Endothelial cell of umbilical vein (primary cell): ENCODE measurements at regions not wholly inside any gene's neighbourhood (a gene's known extent, or its start where the extent isn't known, plus 50 kb on each side); places are given as distances from the start of the nearest gene placed in this dataset.

Experiments
- BruUV-seq: library from RNA; stranded (reverse); fragments of 400-500 nt; replicated peaks from 2 replicates; lab custom pipeline; 2021; lab: Mats Ljungman, UMichigan
- CTCF ChIA-PET: fragments of 300-600, 350-600 bp; sonication (Branson Sonifier 250); formaldehyde crosslinking; loops from one replicate; lab custom pipeline; 2021; ENCODE audit warnings: antibody characterized with exemption, inconsistent platforms; lab: Charles Lee
- POLR2A ChIA-PET: fragments of 300-600, 350-600 bp; sonication (Branson Sonifier 250); formaldehyde crosslinking; loops from one replicate; lab custom pipeline; 2021; ENCODE audit warnings: antibody characterized with exemption, inconsistent platforms; lab: Charles Lee
- DNase-seq: peaks from one replicate; pipeline ENCODE4 v3.0.0-alpha.2; 2011; ENCODE audit warnings: low read depth, low spot score
- FAIRE-seq: peaks from 2 replicates; lab custom pipeline; 2011; peaks lifted over from hg19 to GRCh38; lab: Jason Lieb, UNC
- H2AFZ ChIP-seq: 2 replicates; pipeline ENCODE4 v1.6.0; 2012; ENCODE audit warnings: low read depth, low read length, control low read depth, inconsistent platforms
- H3K27ac ChIP-seq: 2 replicates; pipeline ENCODE4 v1.5.1; 2011; ENCODE audit warnings: low read depth, mild to moderate bottlenecking, control low read depth, low read length, moderate library complexity; ENCODE audit not compliant: insufficient read depth
- H3K27me3 ChIP-seq, 2 experiments: 2 replicates each; pipeline versions ENCODE4 v1.6.0 to v1.6.1; 2011; ENCODE audit warnings: low read length in 2 of 2, mixed read lengths in 1 of 2; ENCODE audit not compliant: control insufficient read depth in 2 of 2, insufficient read depth in 2 of 2
- H3K36me3 ChIP-seq, 2 experiments: 2 replicates in 1 of 2; 3 replicates in 1 of 2; pipeline ENCODE4 v1.5.1; 2011; ENCODE audit warnings: low read length in 2 of 2, mild to moderate bottlenecking in 1 of 2, moderate library complexity in 1 of 2; ENCODE audit not compliant: control insufficient read depth in 2 of 2, insufficient read depth in 2 of 2; ENCODE audit errors: extremely low read depth in 1 of 2
- H3K4me1 ChIP-seq: 3 replicates; pipeline ENCODE4 v1.5.1; 2011; ENCODE audit warnings: mild to moderate bottlenecking, low read length; ENCODE audit not compliant: control insufficient read depth, insufficient read depth; ENCODE audit errors: extremely low read depth
- H3K4me2 ChIP-seq: 2 replicates; pipeline ENCODE4 v1.6.1; 2011; ENCODE audit warnings: low read length, control low read depth, mixed read lengths; ENCODE audit not compliant: insufficient read depth
- H3K4me3 ChIP-seq, 3 experiments: fragments of 200-600 bp in 1 of 3; sonication (generic), shearing (Covaris generic) in 1 of 3; replicated peaks in 1 of 3; 2 replicates each; pipeline ENCODE4 v1.5.1; 2011 to 2016; ENCODE audit warnings: control low read depth in 3 of 3, low read length in 3 of 3, mild to moderate bottlenecking in 2 of 3, inconsistent platforms in 1 of 3, low read depth in 1 of 3, moderate library complexity in 1 of 3; ENCODE audit not compliant: insufficient read depth in 1 of 3
- H3K79me2 ChIP-seq: 2 replicates; pipeline ENCODE4 v1.6.0; 2012; ENCODE audit warnings: low read length, inconsistent platforms; ENCODE audit not compliant: control insufficient read depth, insufficient read depth
- H3K9ac ChIP-seq: replicated peaks from 2 replicates; pipeline ENCODE3; 2011; ENCODE audit warnings: low read length, control low read depth; ENCODE audit not compliant: insufficient read depth; ENCODE audit errors: extremely low read depth
- H3K9me1 ChIP-seq: replicated peaks from 3 replicates; pipeline ENCODE4 v1.6.0; 2011; ENCODE audit warnings: mild to moderate bottlenecking, low read length; ENCODE audit not compliant: control insufficient read depth, insufficient read depth; ENCODE audit errors: extremely low read depth
- H3K9me3 ChIP-seq: replicated peaks from 2 replicates; pipeline ENCODE4 v1.5.1; 2012; ENCODE audit warnings: low read length, inconsistent platforms; ENCODE audit not compliant: control insufficient read depth, insufficient read depth
- H4K20me1 ChIP-seq: replicated peaks from 2 replicates; pipeline ENCODE3; 2011; ENCODE audit warnings: mild to moderate bottlenecking, low read length; ENCODE audit not compliant: control insufficient read depth, insufficient read depth; ENCODE audit errors: extremely low read depth
- CTCF ChIP-seq, 2 donors: IDR thresholded peaks; 1 replicate in 1 of 2; 2 replicates in 1 of 2; pipeline ENCODE4 v1.5.1; 2011; ENCODE audit warnings: low read length in 2 of 2, mild to moderate bottlenecking in 2 of 2, moderate library complexity in 2 of 2, control low read depth in 1 of 2, inconsistent platforms in 1 of 2, low read depth in 1 of 2; ENCODE audit not compliant: insufficient read depth in 1 of 2; ENCODE audit errors: extremely low read depth in 1 of 2
- EZH2 ChIP-seq: IDR thresholded peaks from 2 replicates; pipeline ENCODE4 v1.6.1; 2012; ENCODE audit warnings: borderline replicate concordance, low read depth, mild to moderate bottlenecking, moderate library complexity, low read length, inconsistent platforms; ENCODE audit not compliant: severe bottlenecking
- FOS ChIP-seq: IDR thresholded peaks from 2 replicates; pipeline ENCODE4 v1.6.1; 2011; ENCODE audit warnings: mild to moderate bottlenecking, low read length, moderate library complexity, borderline replicate concordance; ENCODE audit not compliant: insufficient read depth
- GATA2 ChIP-seq: IDR thresholded peaks from 2 replicates; pipeline ENCODE4 v1.7.0; 2011; ENCODE audit warnings: low read depth, mild to moderate bottlenecking, moderate library complexity, mixed read lengths, low read length; ENCODE audit not compliant: insufficient read length, insufficient read depth
- MAX ChIP-seq: IDR thresholded peaks from 2 replicates; pipeline ENCODE4 v1.6.1; 2011; ENCODE audit not compliant: insufficient read depth, insufficient read length
- POLR2A ChIP-seq: IDR thresholded peaks from 2 replicates; pipeline ENCODE4 v1.6.1; 2012; ENCODE audit warnings: low read depth, mild to moderate bottlenecking, control low read depth, low read length
- dilution Hi-C: fragments of 300-500 bp; cut with MboI; formaldehyde crosslinking; loops from one replicate; pipeline ENCODE4 v1.15.0; 2019; ENCODE audit warnings: low sequenced_read_pairs; ENCODE audit not compliant: extremely low pct_ligation_motif_present
- intact Hi-C: fragments of 100-400 bp; cut with micrococcal nuclease; formaldehyde crosslinking; loops from one replicate; pipeline ENCODE4 v1.10.0; 2022

GRCh38 chr6:142500250-142500786 is 198.5 kb downstream of the ADGRG6 start:
- no TSS peak for BruUV-seq
- Histone ChIP-seq H3K9ac (no peak overlapping the region), H3K4me3 (no peak overlapping the region), H3K79me2 (no peaks in the 10 kb centered on the region), H3K9me3 (no peaks in the 10 kb centered on the region), H2AFZ (no peak overlapping the region), H3K9me1 (no peaks in the 10 kb centered on the region), H3K4me2 (no peak overlapping the region), H3K36me3 (no peaks in the 10 kb centered on the region), H4K20me1 (no peaks in the 10 kb centered on the region), H3K27me3 (peaks cover 5 to 16% of the 10 kb centered on the region in 2 experiments), H3K27ac (no peak overlapping the region), H3K4me1 (no peaks in the 10 kb centered on the region)
- ChIA-PET CTCF (interaction anchor here (1.5 kb wide), 1 partner anchor 26 kb away, joined by 5 read pairs; no protein-coding TSS in a partner anchor), POLR2A (no interaction called here)
- FAIRE-seq (no peak), DNase-seq (no peak)
- intact Hi-C loops: no loop called here
- TF ChIP-seq CTCF (IDR thresholded peaks at IDR 0.05; ENCODE audit: extremely low read depth in 1 of 2, insufficient read depth in 1 of 2, low read depth in 1 of 2, low read length in 2 of 2) (no peak), FOS (no peak), POLR2A (no peak), GATA2 (no peak), MAX (no peak), EZH2 (no peak)
- dilution Hi-C loops: no loop called here
